ENCODE measurements at regions not wholly inside any gene's neighbourhood (a gene's known extent, or its start where the extent isn't known, plus 50 kb on each side); places are given as distances from the start of the nearest gene placed in this dataset.

DNA sequence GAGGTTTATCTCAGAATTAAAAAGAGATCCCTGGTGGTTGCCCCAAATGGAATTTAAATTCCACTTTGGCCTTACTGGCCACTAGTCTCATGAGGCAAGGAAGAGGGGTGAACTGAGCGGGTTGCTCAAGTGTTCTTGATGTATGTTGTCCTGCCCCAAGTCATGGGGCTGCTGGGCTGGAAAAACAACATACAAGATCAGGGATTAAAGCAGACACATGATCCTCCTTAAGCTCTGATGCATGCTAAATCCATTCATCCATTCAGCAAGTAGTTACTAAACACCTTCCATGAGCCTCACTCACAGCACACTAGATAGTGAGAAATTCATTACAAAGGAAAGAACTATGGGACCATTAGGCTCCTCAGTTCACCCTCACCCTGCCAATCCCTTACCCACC lies 196.3 kb downstream of the MREG start:
- DNase-seq, result no peak
- no peaks in the 10 kb centered on the region for H3K9me3 ChIP-seq
- TF ChIP-seq CTCF (IDR thresholded peaks at IDR 0.05) (no peak), POLR2A (IDR thresholded peaks at IDR 0.05) (no peak)
- no peaks in the 10 kb centered on the region for H3K4me1 ChIP-seq
- H3K27ac ChIP-seq, result no peak overlapping the region
- no peaks in the 10 kb centered on the region for H3K36me3 ChIP-seq
- H3K4me3 ChIP-seq (replicated peaks in 1 of 3), result no peak overlapping the region
- intact Hi-C loops (cut with DNase I), result no loop called here
- no peaks in the 10 kb centered on the region for H3K27me3 ChIP-seq
- WGBS, 2 donors, result 89 to 92% methylated on average over 1 of the region's 1 CpG

DNA sequence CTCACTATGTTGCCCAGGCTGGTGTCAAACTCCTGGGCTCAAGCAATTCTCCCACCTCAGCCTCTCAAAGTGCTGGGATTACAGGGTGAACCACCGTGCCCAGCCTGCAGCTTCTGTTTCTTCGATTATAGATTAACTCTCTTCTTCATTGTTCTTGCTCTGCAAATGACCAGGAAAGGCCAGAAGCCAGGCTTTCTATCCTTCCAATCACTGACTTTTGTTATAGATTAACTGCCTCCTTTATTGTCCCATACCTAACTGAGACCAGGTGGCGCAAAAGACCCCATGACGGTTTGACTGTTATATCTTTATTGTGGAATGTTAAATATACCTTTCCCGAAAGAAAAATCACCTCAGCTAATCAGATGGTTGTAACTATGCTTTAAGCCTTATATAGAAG lies 196.9 kb downstream of the MREG start:
- TF ChIP-seq CTCF (IDR thresholded peaks at IDR 0.05), result no peak
- no peak for TF ChIP-seq POLR2A (IDR thresholded peaks at IDR 0.05)

DNA sequence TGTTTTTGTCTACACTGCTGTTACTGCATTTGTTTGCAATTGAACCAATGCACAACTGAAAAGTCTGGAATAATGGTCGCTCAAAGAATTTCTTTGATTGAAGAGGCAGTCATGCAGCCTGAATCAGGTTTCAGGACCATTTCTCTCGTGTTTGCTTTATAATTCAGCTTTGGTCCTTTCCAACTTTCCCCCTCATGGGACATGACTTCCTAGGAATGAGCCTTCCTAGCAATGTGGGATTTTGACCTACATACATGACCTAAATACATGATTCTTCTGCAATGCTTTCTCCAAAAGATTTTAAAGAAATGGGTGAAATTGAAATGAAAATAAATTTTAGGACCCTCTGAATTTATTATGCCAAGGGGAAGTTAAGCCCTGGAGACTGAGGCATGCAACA lies 197.4 kb downstream of the MREG start:
- no peak overlapping the region for H3K4me3 ChIP-seq (replicated peaks in 1 of 3)
- H3K9me3 ChIP-seq, result no peaks in the 10 kb centered on the region
- WGBS, 2 donors, result 73 to 91% methylated on average over 2 of the region's 2 CpGs
- H3K27me3 ChIP-seq, result no peaks in the 10 kb centered on the region
- no peak for DNase-seq
- intact Hi-C loops (cut with DNase I), result no loop called here
- no peak overlapping the region for H3K27ac ChIP-seq
- no peaks in the 10 kb centered on the region for H3K36me3 ChIP-seq
- TF ChIP-seq POLR2A (IDR thresholded peaks at IDR 0.05) (no peak), CTCF (IDR thresholded peaks at IDR 0.05) (no peak)
- no peaks in the 10 kb centered on the region for H3K4me1 ChIP-seq

More for the DNA sequence above, 196.9 kb downstream of the MREG start:
- 94 to 95% methylated on average over 5 of the region's 5 CpGs for WGBS, 2 donors
- Histone ChIP-seq H3K4me1 (no peaks in the 10 kb centered on the region), H3K4me3 (replicated peaks in 1 of 3) (no peak overlapping the region), H3K27ac (no peak overlapping the region), H3K9me3 (no peaks in the 10 kb centered on the region), H3K36me3 (no peaks in the 10 kb centered on the region), H3K27me3 (no peaks in the 10 kb centered on the region)
- no peak for DNase-seq
- intact Hi-C loops (cut with DNase I), result no loop called here

DNA sequence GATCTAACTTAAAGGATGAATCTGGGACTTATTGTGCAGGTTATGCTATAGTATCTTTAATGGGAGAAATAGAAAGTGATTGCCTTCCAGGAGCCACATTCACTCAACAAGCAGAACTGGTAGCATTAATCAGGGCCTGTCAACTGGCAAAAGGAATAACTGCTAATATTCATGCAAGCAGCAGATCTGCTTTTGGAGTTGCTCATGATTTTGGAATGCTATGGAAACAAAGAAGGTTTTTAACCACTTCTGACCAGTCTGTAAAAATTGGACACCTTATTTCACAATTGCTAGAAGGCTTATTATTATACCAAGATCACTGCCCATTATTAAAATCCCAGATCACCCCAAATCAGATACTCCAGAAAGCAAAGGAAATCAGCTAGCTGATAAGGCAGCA lies 200.4 kb downstream of the MREG start:
- H3K36me3 ChIP-seq, result no peaks in the 10 kb centered on the region
- H3K27ac ChIP-seq, result no peak overlapping the region
- intact Hi-C loops (cut with DNase I), result no loop called here

More for the DNA sequence above, 200.4 kb downstream of the MREG start:
- Histone ChIP-seq H3K27me3 (no peaks in the 10 kb centered on the region), H3K9me3 (no peaks in the 10 kb centered on the region), H3K4me3 (replicated peaks in 1 of 3) (no peak overlapping the region), H3K4me1 (no peaks in the 10 kb centered on the region)
- TF ChIP-seq CTCF (IDR thresholded peaks at IDR 0.05), result no peak
- TF ChIP-seq POLR2A (IDR thresholded peaks at IDR 0.05), result no peak
- no peak for DNase-seq
